C4-2B (cell line): ENCODE measurements at regions not wholly inside any gene's neighbourhood (a gene's known extent, or its start where the extent isn't known, plus 50 kb on each side); places are given as distances from the start of the nearest gene placed in this dataset.

Experiments
- H3K27ac ChIP-seq: fragments of 450-650 bp; 2 replicates; pipeline ENCODE4 v1.5.1; 2017
- CTCF ChIP-seq: fragments of 450-650 bp; conservative IDR thresholded peaks from 2 replicates; pipeline ENCODE4 v1.5.1; 2017; ENCODE audit warnings: mild to moderate bottlenecking
- ZFX ChIP-seq: fragments of 450-650 bp; IDR thresholded peaks from 2 replicates; pipeline ENCODE4 v1.6.1; 2017

DNA sequence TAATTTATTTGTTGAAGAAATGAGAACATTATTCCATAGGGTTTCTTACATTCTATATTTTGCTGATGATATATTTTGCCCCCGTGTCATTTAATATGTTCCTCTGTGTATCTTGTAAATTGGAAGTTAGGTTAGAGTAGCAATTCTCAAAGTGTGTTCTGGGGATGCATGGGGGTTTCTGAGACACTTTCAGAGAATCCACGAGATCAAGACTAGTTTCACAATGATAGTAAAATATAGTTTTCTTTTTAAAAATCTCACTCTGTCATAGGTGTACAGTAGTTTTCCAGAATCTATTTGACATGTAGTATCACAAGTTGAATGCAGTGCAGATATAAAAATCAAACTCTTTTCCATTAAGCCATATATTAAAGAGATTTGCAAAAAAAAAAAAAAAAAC, 488.6 kb upstream of the SGCD start:
- no peak overlapping the region for H3K27ac ChIP-seq
- no peak for TF ChIP-seq ZFX
- TF ChIP-seq CTCF = no peak

DNA sequence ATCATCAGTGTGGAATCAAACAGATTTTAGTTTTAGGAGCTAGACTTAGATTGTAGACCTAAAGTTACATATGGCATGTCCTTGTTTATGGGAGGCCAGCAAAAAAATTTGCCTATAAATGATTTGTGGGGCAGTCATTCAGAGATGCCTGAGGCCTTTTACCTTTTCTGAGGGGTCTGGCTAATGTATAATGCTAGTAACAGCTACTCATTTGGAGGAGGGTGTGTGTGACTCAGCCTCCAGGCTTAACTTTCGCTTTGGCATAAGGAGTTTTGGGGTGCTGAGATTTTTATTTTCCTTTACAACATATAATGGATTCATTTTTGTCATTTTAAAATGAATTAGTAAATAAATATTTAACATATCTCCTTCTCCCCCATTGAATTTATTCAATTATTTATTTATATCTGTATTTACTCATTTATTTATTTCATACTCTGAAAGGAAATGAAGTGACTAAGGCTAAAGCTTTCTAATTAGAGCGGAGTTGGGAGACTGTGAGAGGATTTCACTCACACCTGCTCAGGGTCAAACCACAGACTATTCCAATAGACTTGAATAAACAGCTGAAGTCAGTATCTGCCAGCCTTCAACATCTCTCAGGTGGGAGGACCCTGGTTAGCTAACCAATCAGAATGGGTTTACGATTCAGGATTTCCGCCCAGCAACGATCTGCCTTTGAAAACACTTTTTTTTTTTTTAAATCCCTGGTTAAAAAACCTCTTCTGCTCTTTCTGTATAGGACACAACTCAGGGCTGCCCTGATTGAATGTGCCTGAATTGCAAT, 487.5 kb upstream of the SGCD start:
- TF ChIP-seq CTCF (no peak), ZFX (no peak)
- H3K27ac ChIP-seq = no peak overlapping the region

DNA sequence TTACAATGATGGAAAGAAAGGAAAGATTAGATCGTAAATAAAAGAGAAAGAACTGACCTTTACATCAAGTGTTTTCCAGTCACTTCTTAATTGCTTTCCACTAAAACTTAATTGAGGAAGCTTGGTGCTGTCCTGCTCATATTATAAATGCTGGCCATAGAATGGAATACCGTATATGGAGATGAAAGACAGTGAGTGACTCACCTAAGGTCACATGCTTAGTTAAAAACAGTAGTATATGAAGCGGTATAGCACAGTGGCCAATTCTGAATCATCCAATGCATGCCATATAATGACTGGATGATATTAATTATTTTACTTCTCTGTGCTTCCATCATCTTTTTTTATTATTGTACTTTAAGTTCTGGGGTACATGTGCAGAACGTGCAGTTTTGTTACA, 482.4 kb upstream of the SGCD start:
- TF ChIP-seq CTCF = no peak
- TF ChIP-seq ZFX = no peak
- no peak overlapping the region for H3K27ac ChIP-seq

DNA sequence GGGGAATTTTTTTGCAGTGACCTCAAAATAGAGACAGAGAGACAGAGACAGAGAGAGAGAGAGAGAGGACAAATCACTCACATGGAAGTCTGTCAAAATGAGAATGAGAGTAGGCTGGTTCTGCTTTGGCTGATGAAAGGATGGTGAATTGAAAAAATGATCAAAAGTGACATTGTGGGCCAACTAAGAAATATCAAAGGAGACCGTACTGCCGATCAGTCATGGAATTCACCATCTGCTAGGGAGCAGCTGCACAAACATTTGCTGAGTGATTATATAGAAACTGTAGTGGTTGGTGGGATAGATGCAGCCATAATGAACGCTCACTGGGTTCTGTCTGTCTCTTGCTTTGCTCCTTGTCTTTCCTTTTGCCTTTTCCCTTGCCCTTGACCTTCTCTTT, 476.6 kb upstream of the SGCD start:
- H3K27ac ChIP-seq = no peak overlapping the region
- no peak for TF ChIP-seq ZFX
- no peak for TF ChIP-seq CTCF

DNA sequence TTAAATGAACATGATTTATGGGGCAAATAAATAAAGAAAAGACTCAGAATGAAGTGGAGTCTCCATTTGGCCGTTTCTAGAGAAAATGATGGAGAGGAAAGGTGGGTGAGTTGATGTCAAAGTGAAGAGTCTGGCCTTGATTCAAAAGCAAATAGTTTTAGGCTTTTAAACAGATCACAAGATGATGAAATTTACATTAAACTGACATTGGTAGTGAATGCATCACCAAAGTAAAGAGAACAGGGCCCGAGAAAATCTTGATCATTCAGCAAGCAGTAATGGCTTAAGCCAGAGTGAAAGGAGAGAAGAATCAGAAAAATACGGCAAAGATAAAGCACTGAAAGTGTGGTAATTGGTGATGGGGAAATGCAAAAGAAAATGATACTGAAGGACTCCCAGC, 460.0 kb upstream of the SGCD start:
- H3K27ac ChIP-seq = no peak overlapping the region
- no peak for TF ChIP-seq ZFX
- no peak for TF ChIP-seq CTCF

- no peak for TF ChIP-seq ZFX
- TF ChIP-seq CTCF = no peak
- no peak overlapping the region for H3K27ac ChIP-seq
Measured at GRCh38 chr5:155867522-155868088, 459.4 kb upstream of the SGCD start.

- no peak overlapping the region for H3K27ac ChIP-seq
- TF ChIP-seq ZFX (no peak), CTCF (no peak)
Measured at GRCh38 chr5:155870636-155871035, 456.3 kb upstream of the SGCD start.
